ENCODE measurements at regions not wholly inside any gene's neighbourhood (a gene's known extent, or its start where the extent isn't known, plus 50 kb on each side); places are given as distances from the start of the nearest gene placed in this dataset.

DNA sequence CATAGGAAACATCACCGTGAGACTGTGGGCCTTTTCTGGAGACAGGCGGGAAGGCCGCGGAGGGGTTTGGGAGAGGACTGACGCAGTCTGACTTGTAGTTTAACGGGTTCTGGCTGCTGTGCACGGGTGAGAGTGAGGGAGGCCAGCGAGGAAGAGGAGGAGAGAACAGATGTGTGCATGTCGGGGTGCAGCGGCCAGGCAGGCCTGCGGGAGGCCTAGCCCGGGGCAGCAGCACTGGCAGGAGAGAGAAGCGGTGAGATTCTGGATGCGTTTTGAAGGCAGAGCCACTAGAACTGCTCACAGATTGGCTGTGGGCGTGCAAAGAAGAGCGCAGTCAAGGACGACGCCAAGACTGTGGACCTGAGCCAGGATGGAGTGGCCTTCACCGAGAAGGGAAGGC, 53.9 kb downstream of the PTGR3 start:
- no peaks in the 10 kb centered on the region for H3K27me3 ChIP-seq (ENCODE audit: insufficient read depth, low read length)
- RAD21 ChIA-PET (ENCODE audit: low non-redundant PET in 1 of 2, low total read pairs in 2 of 2, uncharacterized antibody in 2 of 2, unreplicated experiment in 2 of 2): no interaction called here

DNA sequence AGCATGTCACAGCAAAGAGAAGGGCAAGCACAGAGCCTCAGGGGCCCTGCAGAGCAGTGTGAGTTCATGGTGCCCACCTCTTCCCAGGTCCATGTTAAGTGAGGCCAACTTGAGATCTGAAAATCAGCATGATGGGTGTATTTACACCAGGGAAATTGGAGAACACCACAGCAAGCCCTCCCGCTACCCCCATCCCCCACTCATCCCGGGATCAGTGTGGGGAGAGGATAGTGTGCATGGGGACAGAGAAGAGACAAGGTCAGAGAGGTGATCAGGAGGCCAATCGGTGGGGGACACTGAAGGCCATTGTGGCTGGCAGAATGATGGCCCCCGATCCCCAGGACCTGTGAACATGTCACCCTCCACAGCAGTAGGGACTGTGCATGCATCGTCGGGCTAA, 54.7 kb downstream of the PTGR3 start:
- H3K4me1 ChIP-seq (ENCODE audit: control insufficient read depth in 1 of 2, insufficient read depth in 2 of 2, low read length in 2 of 2): no peaks in the 10 kb centered on the region
- no peaks in the 10 kb centered on the region; the same call in 1 of the 2 replicates for H3K9me2 ChIP-seq (ENCODE audit: insufficient read depth)
- intact Hi-C loops (cut with micrococcal nuclease): no loop called here
- H3K4me3 ChIP-seq (replicated peaks in 1 of 2; ENCODE audit: low read depth in 1 of 2, low read length in 2 of 2): no peak overlapping the region
- DNase-seq (ENCODE audit: low read depth, low spot score) (no peak), ATAC-seq (no peak)
- H3K27ac ChIP-seq (ENCODE audit: low read depth, low read length): no peak overlapping the region
- no peak overlapping the region for H3K4me2 ChIP-seq (ENCODE audit: low read length)
- no peaks in the 10 kb centered on the region for H3K79me2 ChIP-seq (ENCODE audit: insufficient read depth, low read length)
- H4K20me1 ChIP-seq (ENCODE audit: insufficient read depth): no peaks in the 10 kb centered on the region
- CTCF ChIA-PET: no interaction called here
- no peak overlapping the region for H2AFZ ChIP-seq (ENCODE audit: low read depth, low read length, poor library complexity, severe bottlenecking)
- no peak overlapping the region for H3K9ac ChIP-seq (ENCODE audit: low read length)
- RAD21 ChIA-PET (ENCODE audit: low non-redundant PET in 1 of 2, low total read pairs in 2 of 2, uncharacterized antibody in 2 of 2, unreplicated experiment in 2 of 2): no interaction called here
- H3K9me3 ChIP-seq (ENCODE audit: control insufficient read depth in 1 of 2, insufficient read depth in 1 of 2, low read depth in 1 of 2, low read length in 2 of 2): 0 out of 4 replicates have a peak, but pooled peaks cover 0 to 4% of the 10 kb centered on the region in 2 experiments
- no peaks in the 10 kb centered on the region for H3K36me3 ChIP-seq (ENCODE audit: control insufficient read depth in 1 of 2, insufficient read depth in 2 of 2, low read length in 2 of 2)
- POLR2A ChIA-PET: no interaction called here
- BruUV-seq (replicated peaks): no TSS peak
- H3K27me3 ChIP-seq (ENCODE audit: insufficient read depth, low read length): no peaks in the 10 kb centered on the region
- no peak for TF ChIP-seq YY1 (IDR thresholded peaks at IDR 0.05; ENCODE audit: extremely low read depth, insufficient replicate concordance, low read depth, low read length)
- no peak for TF ChIP-seq ELF1 (IDR thresholded peaks at IDR 0.05; ENCODE audit: borderline replicate concordance, low read depth)
- TF ChIP-seq, protein P1, sequence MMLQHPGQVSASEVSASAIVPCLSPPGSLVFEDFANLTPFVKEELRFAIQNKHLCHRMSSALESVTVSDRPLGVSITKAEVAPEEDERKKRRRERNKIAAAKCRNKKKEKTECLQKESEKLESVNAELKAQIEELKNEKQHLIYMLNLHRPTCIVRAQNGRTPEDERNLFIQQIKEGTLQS (IDR thresholded peaks at IDR 0.05): no peak
- no peak for TF ChIP-seq SIN3A (IDR thresholded peaks at IDR 0.05; ENCODE audit: low read depth)
- TF ChIP-seq ZBTB33 (IDR thresholded peaks at IDR 0.05; ENCODE audit: extremely low read depth, insufficient replicate concordance, low read length): no peak
- no peak for TF ChIP-seq EZH2 (IDR thresholded peaks at IDR 0.05)
- TF ChIP-seq REST (IDR thresholded peaks at IDR 0.05; ENCODE audit: low read depth): no peak
- no peak for TF ChIP-seq EGR1 (IDR thresholded peaks at IDR 0.05; ENCODE audit: low read depth)
- TF ChIP-seq CEBPB (IDR thresholded peaks at IDR 0.05; ENCODE audit: low read depth): no peak
- no peak for TF ChIP-seq RAD21 (IDR thresholded peaks at IDR 0.05; ENCODE audit: low read depth)
- no peak for TF ChIP-seq FOSL1 (IDR thresholded peaks at IDR 0.05; ENCODE audit: low read depth)
- no peak for TF ChIP-seq SRF (IDR thresholded peaks at IDR 0.05; ENCODE audit: low read depth)

More for the DNA sequence above, 53.9 kb downstream of the PTGR3 start:
- Histone ChIP-seq H3K4me2 (ENCODE audit: low read length) (no peak overlapping the region), H3K4me3 (replicated peaks in 1 of 2; ENCODE audit: low read depth in 1 of 2, low read length in 2 of 2) (no peak overlapping the region), H3K9me2 (ENCODE audit: insufficient read depth) (no peaks in the 10 kb centered on the region; the same call in 1 of the 2 replicates), H3K9me3 (ENCODE audit: control insufficient read depth in 1 of 2, insufficient read depth in 1 of 2, low read depth in 1 of 2, low read length in 2 of 2) (0 out of 4 replicates have a peak, but pooled peaks cover 0 to 4% of the 10 kb centered on the region in 2 experiments), H3K4me1 (ENCODE audit: control insufficient read depth in 1 of 2, insufficient read depth in 2 of 2, low read length in 2 of 2) (no peaks in the 10 kb centered on the region), H3K9ac (ENCODE audit: low read length) (no peak overlapping the region), H3K79me2 (ENCODE audit: insufficient read depth, low read length) (no peaks in the 10 kb centered on the region), H3K36me3 (ENCODE audit: control insufficient read depth in 1 of 2, insufficient read depth in 2 of 2, low read length in 2 of 2) (no peaks in the 10 kb centered on the region), H4K20me1 (ENCODE audit: insufficient read depth) (no peaks in the 10 kb centered on the region), H2AFZ (ENCODE audit: low read depth, low read length, poor library complexity, severe bottlenecking) (no peak overlapping the region), H3K27ac (ENCODE audit: low read depth, low read length) (no peak overlapping the region)
- CTCF ChIA-PET: no interaction called here
- no TSS peak for BruUV-seq (replicated peaks)
- no peak for DNase-seq (ENCODE audit: low read depth, low spot score)
- no peak for ATAC-seq
- intact Hi-C loops (cut with micrococcal nuclease): no loop called here
- TF ChIP-seq RAD21 (IDR thresholded peaks at IDR 0.05; ENCODE audit: low read depth) (no peak), ZNF274 (IDR thresholded peaks at IDR 0.05; ENCODE audit: low read depth, low read length) (no peak)
- POLR2A ChIA-PET: no interaction called here
